IMR-90 (cell line): ENCODE measurements at regions not wholly inside any gene's neighbourhood (a gene's known extent, or its start where the extent isn't known, plus 50 kb on each side); places are given as distances from the start of the nearest gene placed in this dataset.

Experiments
- CEBPB ChIP-seq: IDR thresholded peaks from 2 replicates; pipeline ENCODE4 v1.6.1; 2012; ENCODE audit warnings: low read depth, low read length, improper control_type of control experiment
- RCOR1 ChIP-seq: IDR thresholded peaks from 2 replicates; pipeline ENCODE4 v1.6.1; 2012; ENCODE audit warnings: mild to moderate bottlenecking, low read length, improper control_type of control experiment; ENCODE audit not compliant: insufficient replicate concordance

DNA sequence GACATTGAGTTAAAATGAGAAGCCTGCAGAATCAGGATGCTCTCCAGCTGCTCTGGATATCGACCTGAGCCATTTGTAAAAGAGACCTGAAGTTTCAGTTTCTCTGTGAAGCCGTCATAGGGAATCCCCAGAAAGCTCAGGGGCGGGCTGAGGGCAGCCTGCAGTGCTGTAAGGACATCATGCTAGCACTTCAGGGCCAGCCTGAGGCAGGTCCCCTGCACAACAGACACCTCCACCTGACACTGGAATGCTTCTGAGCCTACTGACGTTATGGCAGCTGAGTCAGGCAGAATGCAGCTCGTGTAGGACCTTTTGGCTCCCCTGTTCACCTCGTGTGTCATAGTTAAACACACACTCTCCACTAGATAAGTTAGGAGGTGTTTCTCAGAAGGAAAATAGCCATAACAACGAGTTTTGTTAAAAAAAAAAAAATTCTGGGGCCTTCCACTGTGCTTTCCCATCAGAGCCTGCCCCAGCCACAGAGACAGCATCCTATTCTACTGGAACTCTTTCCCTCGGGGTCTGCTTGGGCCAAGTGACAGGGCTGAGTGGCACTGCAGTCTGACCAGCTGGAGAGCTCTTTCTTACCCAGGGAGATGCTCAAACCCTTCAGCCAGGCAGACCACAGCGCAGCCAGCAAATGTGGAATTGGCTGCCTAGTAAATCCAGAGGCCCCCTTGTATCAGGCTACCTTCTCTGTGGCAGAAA, 354.9 kb downstream of the DIRAS2 start:
- TF ChIP-seq RCOR1: no peak
- TF ChIP-seq CEBPB: no peak
